Common myeloid progenitor, CD34-positive (primary cell): ENCODE measurements at regions not wholly inside any gene's neighbourhood (a gene's known extent, or its start where the extent isn't known, plus 50 kb on each side); places are given as distances from the start of the nearest gene placed in this dataset.

ENCODE experiments used
- CTCF ChIA-PET: fragments of 350-600 bp; sonication (Branson Sonifier 250); formaldehyde crosslinking; loops from one replicate; lab custom pipeline; 2021; ENCODE audit warnings: antibody characterized with exemption; lab: Charles Lee
- POLR2A ChIA-PET: fragments of 350-600 bp; sonication (Branson Sonifier 250); formaldehyde crosslinking; loops from one replicate; lab custom pipeline; 2021; ENCODE audit warnings: antibody characterized with exemption; lab: Charles Lee
- DNase-seq, 3 donors: peaks; one replicate each; pipeline versions ENCODE4 v3.0.0 to v3.0.0-alpha.2; 2013
- H3K27ac ChIP-seq, 2 experiments: 1 replicate in 1 of 2; 2 replicates in 1 of 2; pipeline ENCODE4 v1.7.0; 2013; ENCODE audit warnings: inconsistent platforms in 2 of 2, low read length in 2 of 2, mild to moderate bottlenecking in 2 of 2, low read depth in 1 of 2, moderate library complexity in 1 of 2; ENCODE audit not compliant: severe bottlenecking in 2 of 2, insufficient read depth in 1 of 2, poor library complexity in 1 of 2
- H3K27me3 ChIP-seq, 5 experiments: replicated peaks in 2 of 5; 1 replicate in 3 of 5; 2 replicates in 2 of 5; pipeline versions ENCODE4 v1.6.1 to v1.7.0; 2013; ENCODE audit warnings: low read length in 4 of 5, mild to moderate bottlenecking in 2 of 5, moderate library complexity in 2 of 5, inconsistent platforms in 1 of 5; ENCODE audit not compliant: insufficient read depth in 5 of 5, control insufficient read depth in 4 of 5
- H3K36me3 ChIP-seq, 4 experiments: 1 replicate in 2 of 4; 2 replicates in 2 of 4; pipeline versions ENCODE4 v1.6.1 to v1.7.0; 2013; ENCODE audit warnings: low read length in 3 of 4, control low read depth in 1 of 4, mild to moderate bottlenecking in 1 of 4; ENCODE audit not compliant: control insufficient read depth in 4 of 4, insufficient read depth in 4 of 4
- H3K4me1 ChIP-seq, 4 experiments: 1 replicate in 3 of 4; 2 replicates in 1 of 4; pipeline versions ENCODE4 v1.6.1 to v1.7.1; 2013; ENCODE audit warnings: low read length in 3 of 4, mild to moderate bottlenecking in 3 of 4, control low read depth in 1 of 4, inconsistent platforms in 1 of 4, moderate library complexity in 1 of 4; ENCODE audit not compliant: control insufficient read depth in 4 of 4, insufficient read depth in 4 of 4; ENCODE audit errors: control extremely low read depth in 1 of 4
- H3K4me3 ChIP-seq, 7 experiments: 1 replicate in 4 of 7; 2 replicates in 3 of 7; pipeline versions ENCODE4 v1.5.1 to v1.7.0; 2013; ENCODE audit warnings: mild to moderate bottlenecking in 7 of 7, low read length in 6 of 7, moderate library complexity in 6 of 7, inconsistent platforms in 2 of 7, low read depth in 2 of 7, control low read depth in 1 of 7; ENCODE audit not compliant: insufficient read depth in 4 of 7, control insufficient read depth in 1 of 7; ENCODE audit errors: extremely low read depth in 1 of 7
- H3K9me3 ChIP-seq, 5 experiments: 1 replicate in 4 of 5; 2 replicates in 1 of 5; pipeline versions ENCODE4 v1.6.1 to v1.7.1; 2013; ENCODE audit warnings: low read length in 4 of 5, mild to moderate bottlenecking in 2 of 5, inconsistent platforms in 1 of 5, low read depth in 1 of 5, moderate library complexity in 1 of 5; ENCODE audit not compliant: control insufficient read depth in 4 of 5, insufficient read depth in 2 of 5; ENCODE audit errors: control extremely low read depth in 1 of 5
- WGBS: methylation state at CpG from one replicate; pipeline ENCODE4 v1.1.5; 2013; ENCODE audit not compliant: insufficient coverage; 5-methylcytosine and 5-hydroxymethylcytosine counted together

DNA sequence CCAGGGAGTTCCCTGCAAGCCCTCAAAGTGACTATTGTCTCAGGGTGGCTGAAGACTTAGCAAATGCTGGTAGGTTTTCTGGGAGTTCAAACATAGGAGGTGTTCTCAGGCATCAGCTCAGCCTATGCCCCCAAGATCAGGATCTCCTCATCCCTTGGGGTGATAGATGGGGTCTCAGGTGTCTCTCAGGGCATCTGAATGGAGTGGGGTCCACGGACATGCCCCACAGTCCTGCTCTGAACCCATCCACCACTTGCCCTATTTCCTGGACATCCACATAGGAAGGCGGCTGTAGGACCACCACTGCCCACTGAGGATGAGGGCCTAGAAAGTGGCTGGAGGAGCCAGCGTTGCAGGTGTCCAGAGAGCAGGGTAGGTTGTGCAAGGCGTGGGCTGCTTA is 287.0 kb upstream of the CXCR4 start:
- Histone ChIP-seq H3K27ac (no peak overlapping the region), H3K9me3 (no peaks in the 10 kb centered on the region), H3K4me1 (no peaks in the 10 kb centered on the region), H3K4me3 (no peak overlapping the region), H3K27me3 (peaks cover 0 to 19% (median 12%) of the 10 kb centered on the region in 5 experiments), H3K36me3 (no peaks in the 10 kb centered on the region)
- no peak for DNase-seq
- ChIA-PET POLR2A (no interaction called here), CTCF (no interaction called here)
- WGBS, result 100% methylated on average over 1 of the region's 4 CpGs

DNA sequence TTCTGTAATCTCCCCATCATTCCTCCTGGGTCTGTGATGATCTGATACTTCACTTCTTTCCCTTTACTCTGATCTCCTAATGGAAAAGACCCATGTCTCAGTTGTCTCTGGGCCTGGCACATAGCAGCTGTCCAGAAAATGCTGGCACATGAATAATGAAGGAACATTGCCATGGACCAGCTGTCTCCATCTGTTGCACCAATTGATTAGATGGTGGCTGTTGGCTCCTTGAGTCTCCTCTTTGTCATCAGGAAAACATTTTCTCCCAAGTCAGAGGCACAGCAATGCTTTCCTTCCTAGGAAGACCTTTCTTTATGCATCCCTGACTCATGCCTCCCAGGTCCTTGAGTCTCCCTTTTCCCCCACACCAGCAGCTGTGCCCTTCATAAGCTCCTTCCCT is 286.2 kb upstream of the CXCR4 start:
- H3K36me3 ChIP-seq, result no peaks in the 10 kb centered on the region
- H3K9me3 ChIP-seq, result no peaks in the 10 kb centered on the region
- H3K27ac ChIP-seq, result no peak overlapping the region
- DNase-seq, result no peak
- CTCF ChIA-PET, result no interaction called here
- peaks cover 0 to 19% (median 12%) of the 10 kb centered on the region in 5 experiments for H3K27me3 ChIP-seq
- no peak overlapping the region for H3K4me3 ChIP-seq
- H3K4me1 ChIP-seq, result no peaks in the 10 kb centered on the region
- POLR2A ChIA-PET, result no interaction called here

DNA sequence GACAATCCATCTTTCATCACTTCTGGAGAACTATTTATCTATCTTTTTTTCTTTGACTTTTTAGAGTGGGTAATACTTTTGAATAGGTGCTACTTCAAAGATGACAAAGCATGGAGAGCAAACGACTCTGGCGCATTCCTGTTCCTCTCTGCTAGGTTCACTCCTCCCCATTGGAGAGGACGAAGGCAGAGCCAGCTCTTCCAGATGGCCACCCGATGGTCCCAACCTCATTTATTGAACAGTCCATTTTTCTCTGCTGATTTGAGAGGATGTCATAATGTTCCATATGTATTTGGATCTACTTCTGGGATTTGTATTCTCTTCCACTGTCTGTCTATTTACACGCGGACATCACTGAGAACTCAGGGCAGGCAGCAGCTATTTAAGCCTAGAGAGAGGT is 284.3 kb upstream of the CXCR4 start:
- H3K4me1 ChIP-seq, result no peaks in the 10 kb centered on the region
- H3K9me3 ChIP-seq, result no peaks in the 10 kb centered on the region
- CTCF ChIA-PET, result interaction anchor here (0.6 kb wide), 1 partner anchor 296 kb away, joined by 5 read pairs; no protein-coding TSS in a partner anchor
- H3K4me3 ChIP-seq, result no peak overlapping the region
- no peak for DNase-seq
- H3K27me3 ChIP-seq, result peaks cover 0 to 17% (median 12%) of the 10 kb centered on the region in 5 experiments
- no peak overlapping the region for H3K27ac ChIP-seq
- 90% methylated on average over 6 of the region's 6 CpGs for WGBS
- POLR2A ChIA-PET, result no interaction called here
- no peaks in the 10 kb centered on the region for H3K36me3 ChIP-seq

DNA sequence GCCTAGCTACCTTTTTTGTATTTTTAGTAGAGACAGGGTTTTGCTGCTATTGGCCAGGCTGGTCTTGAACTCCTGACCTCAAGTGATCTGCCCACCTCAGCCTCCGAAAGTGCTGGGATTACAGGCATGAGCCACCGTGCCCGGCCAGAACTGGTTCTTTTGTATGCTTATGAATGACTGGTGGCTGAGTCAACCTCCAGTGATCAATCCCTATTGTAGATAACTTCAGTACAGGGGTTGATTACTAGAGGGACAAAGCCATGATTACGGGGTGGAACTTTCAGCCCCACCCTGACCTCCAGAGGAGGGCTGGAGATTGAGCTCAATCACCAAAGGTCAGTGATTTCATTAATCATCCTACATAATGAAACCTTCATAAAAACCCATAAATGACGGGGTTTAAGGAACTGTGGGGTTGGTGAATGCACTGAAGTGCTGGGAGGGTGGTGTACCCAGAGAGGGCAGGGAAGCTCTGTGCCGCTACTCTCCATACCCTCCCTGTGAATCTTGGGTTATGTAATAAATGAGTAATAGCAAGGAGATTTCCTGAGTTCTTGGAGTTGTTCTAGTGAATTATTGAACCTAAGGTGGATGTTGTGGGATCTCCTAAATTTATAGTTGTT is 281.8 kb upstream of the CXCR4 start:
- H3K4me1 ChIP-seq, result no peaks in the 10 kb centered on the region
- no peaks in the 10 kb centered on the region for H3K36me3 ChIP-seq
- no peak overlapping the region for H3K4me3 ChIP-seq
- H3K9me3 ChIP-seq, result peaks cover 0 to 1% (median 0%) of the 10 kb centered on the region in 5 experiments
- CTCF ChIA-PET, result interaction anchor here (1.8 kb wide), 1 partner anchor 16 kb away, joined by 6 read pairs; no protein-coding TSS in a partner anchor
- POLR2A ChIA-PET, result no interaction called here
- peaks cover 0 to 11% (median 2%) of the 10 kb centered on the region in 5 experiments for H3K27me3 ChIP-seq
- no CpG with 5 or more reads among the region's 6 CpGs for WGBS
- H3K27ac ChIP-seq, result no peak overlapping the region
- no peak for DNase-seq

DNA sequence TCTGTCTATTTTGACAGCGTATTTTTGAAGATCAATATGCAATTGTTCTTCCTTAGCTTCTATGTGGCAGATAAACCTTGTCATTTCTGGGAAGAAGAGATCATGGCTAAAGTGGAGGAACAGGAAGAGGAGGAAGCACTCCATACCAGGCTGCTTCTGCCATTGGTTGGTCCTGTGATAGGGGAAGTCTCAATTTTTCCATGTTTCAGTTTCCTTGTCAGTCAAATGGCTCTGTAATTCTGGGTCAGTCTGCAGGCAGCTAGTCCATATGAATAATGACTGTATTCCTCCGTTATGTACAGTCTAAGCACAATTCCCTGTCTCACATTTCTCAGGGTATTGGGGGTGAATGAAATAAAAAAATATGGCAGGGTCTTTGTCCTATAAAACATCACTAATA is 277.6 kb upstream of the CXCR4 start:
- ChIA-PET POLR2A (interaction anchor here (0.6 kb wide), 1 partner anchor 318 kb away, joined by 5 read pairs; no protein-coding TSS in a partner anchor), CTCF (no interaction called here)
- no peaks in the 10 kb centered on the region for H3K36me3 ChIP-seq
- H3K4me3 ChIP-seq, result no peak overlapping the region
- H3K27ac ChIP-seq, result no peak overlapping the region
- no peaks in the 10 kb centered on the region for H3K27me3 ChIP-seq
- peaks cover 0 to 3% (median 0%) of the 10 kb centered on the region in 4 experiments for H3K4me1 ChIP-seq
- WGBS, result 100% methylated on average over 1 of the region's 2 CpGs
- no peak for DNase-seq
- peaks cover 0 to 1% (median 0%) of the 10 kb centered on the region in 5 experiments for H3K9me3 ChIP-seq

DNA sequence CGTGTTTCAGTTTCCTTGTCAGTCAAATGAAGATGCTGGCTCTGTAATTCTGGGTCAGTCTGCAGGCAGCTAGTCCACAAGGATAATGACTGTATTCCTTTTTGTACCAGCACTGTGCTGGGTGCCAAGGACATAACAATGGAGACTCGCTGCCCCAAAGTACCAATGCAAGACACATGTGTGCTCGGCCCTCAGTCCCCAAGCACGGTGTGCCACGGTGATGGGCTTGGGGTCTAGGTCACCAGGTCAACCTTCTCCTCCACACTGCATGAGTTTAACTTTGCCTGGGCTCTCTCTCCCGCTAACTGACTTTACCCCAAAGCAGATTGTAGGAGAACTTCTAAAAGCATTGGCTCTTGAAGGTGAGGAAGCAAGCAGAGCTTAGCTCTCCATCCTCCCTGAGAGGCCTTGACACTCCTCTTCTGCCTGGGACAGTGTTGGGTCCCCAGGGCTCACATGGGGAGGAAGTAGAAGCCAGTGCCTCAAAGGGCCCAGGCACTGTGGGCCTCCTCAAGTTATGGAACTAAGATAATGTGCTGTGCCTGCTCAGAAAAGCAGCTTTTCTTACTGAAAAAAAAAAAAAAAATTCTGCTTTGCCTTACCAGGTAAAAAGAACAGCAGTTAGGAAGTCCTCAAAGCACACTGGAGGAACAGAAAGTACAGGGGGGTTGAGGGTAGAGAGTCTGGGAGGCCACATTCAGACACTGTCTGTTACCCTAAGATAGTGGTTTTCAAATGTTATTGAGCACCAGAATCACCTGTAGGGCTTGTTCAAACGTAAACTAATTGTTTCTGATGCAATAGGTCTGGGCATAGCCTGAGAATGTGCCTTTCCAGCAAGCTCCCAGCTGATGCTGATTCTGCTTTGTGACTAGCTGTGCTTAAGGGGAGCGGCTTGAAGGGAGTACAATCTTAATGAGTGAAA is 276.4 kb upstream of the CXCR4 start:
- Histone ChIP-seq H3K9me3 (peaks cover 0 to 1% (median 0%) of the 10 kb centered on the region in 5 experiments), H3K27ac (no peak overlapping the region), H3K4me1 (peaks cover 1 to 5% (median 3%) of the 10 kb centered on the region in 4 experiments), H3K36me3 (no peaks in the 10 kb centered on the region), H3K27me3 (no peaks in the 10 kb centered on the region), H3K4me3 (no peak overlapping the region)
- ChIA-PET POLR2A (interaction anchor here (0.7 kb wide), 1 partner anchor 275 kb away, joined by 5 read pairs; no protein-coding TSS in a partner anchor), CTCF (interaction anchor here (1.3 kb wide), 1 partner anchor 480 kb away, joined by 3 read pairs; no protein-coding TSS in a partner anchor)
- WGBS, result 94% methylated on average over 6 of the region's 8 CpGs
- no peak for DNase-seq

DNA sequence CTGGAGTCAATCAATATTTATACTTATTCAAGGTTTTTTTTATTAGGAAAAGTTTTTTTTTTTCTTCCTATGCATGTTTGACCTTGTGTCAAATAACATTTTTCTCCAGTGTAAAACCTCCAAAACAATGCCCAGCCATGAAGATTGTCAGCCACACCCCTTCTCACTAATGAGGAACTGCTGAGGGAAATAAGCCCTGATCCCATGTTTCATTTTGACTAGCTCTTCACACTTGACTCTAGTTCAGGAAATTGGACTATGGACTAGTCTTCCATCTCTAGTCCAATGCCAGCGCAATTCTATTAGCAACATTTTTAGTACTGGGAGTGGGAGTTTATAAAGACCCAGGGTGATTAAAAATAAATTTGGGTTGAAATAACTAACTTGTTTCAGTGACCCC is 275.6 kb upstream of the CXCR4 start:
- Histone ChIP-seq H3K36me3 (no peaks in the 10 kb centered on the region), H3K4me1 (peaks cover 1 to 5% (median 3%) of the 10 kb centered on the region in 4 experiments), H3K27me3 (no peaks in the 10 kb centered on the region), H3K9me3 (peaks cover 0 to 1% (median 0%) of the 10 kb centered on the region in 5 experiments), H3K27ac (no peak overlapping the region), H3K4me3 (no peak overlapping the region)
- POLR2A ChIA-PET, result no interaction called here
- CTCF ChIA-PET, result no interaction called here
- 80% methylated on average over 1 of the region's 1 CpG for WGBS
- DNase-seq, result peak in 1 of 3 donors; percentile 25
